ENCODE measurements at regions not wholly inside any gene's neighbourhood (a gene's known extent, or its start where the extent isn't known, plus 50 kb on each side); places are given as distances from the start of the nearest gene placed in this dataset.

DNA sequence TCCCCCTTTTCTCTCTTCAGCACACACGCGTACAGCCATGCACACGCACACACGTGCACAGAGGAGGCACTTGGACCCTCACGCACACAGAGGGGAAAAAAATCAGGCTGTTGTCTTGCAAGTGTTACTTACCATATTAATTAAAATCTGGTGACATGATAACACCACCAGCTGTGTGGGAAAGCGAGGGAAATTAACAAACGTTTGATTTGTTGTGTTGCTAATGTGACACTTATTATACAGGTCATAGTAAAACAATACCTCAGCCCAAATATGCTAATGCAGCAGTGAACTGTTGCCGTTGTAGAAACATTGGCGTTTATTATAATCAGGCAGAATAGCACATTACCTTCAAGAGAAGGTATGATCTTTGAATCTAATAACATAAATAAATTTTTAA lies 211.7 kb downstream of the TEX29 start:
- no peak for DNase-seq
- Mint-ChIP-seq H3K4me1 (ENCODE audit: low read depth) (no peaks in the 10 kb centered on the region), H3K4me3 (no peak overlapping the region), H3K27me3 (peaks cover 29% of the 10 kb centered on the region), H3K9me3 (no peaks in the 10 kb centered on the region), H3K36me3 (ENCODE audit: low read depth) (no peaks in the 10 kb centered on the region), H3K27ac (no peak overlapping the region)
- POLR2A ChIA-PET, result no interaction called here
- CTCF ChIA-PET, result no interaction called here
- intact Hi-C loops (cut with micrococcal nuclease), result no loop called here
- no peak for ATAC-seq
- TF ChIP-seq, protein P1, sequence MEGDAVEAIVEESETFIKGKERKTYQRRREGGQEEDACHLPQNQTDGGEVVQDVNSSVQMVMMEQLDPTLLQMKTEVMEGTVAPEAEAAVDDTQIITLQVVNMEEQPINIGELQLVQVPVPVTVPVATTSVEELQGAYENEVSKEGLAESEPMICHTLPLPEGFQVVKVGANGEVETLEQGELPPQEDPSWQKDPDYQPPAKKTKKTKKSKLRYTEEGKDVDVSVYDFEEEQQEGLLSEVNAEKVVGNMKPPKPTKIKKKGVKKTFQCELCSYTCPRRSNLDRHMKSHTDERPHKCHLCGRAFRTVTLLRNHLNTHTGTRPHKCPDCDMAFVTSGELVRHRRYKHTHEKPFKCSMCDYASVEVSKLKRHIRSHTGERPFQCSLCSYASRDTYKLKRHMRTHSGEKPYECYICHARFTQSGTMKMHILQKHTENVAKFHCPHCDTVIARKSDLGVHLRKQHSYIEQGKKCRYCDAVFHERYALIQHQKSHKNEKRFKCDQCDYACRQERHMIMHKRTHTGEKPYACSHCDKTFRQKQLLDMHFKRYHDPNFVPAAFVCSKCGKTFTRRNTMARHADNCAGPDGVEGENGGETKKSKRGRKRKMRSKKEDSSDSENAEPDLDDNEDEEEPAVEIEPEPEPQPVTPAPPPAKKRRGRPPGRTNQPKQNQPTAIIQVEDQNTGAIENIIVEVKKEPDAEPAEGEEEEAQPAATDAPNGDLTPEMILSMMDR (IDR thresholded peaks at IDR 0.05), result no peak

DNA sequence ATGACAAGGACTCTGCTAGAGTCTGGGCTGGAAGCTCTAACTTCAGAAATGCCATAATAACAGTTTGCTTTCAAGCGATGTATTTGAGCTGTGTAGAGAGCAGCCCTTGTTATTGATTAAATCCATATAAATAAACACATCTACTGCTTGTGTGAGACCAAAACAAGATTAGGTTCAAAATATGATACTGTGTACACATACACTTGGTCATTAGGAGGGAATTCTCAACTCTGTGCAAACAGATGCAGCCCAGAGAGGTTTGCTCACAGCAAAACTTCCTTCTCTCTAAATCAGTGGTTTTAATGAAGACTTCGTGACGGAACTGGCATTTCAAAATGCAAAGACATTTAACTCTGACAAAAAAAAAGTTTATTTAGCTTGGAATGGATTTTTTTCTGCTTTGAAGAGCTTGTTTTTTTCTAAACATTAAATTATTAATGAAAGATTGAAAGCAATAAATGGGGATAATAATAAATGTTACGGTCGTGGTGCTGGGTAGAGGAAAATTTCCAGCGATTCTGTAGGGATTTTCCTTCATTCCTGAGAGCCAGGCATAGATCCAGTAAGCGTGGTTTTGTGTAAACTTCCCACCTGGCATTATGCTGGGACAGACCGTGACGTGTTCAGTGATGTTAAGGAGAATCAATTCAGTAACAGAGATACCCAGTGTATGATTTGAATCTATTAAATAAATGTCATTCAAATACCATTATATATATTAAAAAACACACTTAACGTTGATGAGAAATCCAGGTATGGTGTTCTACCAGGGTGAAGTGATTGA lies 213.7 kb downstream of the TEX29 start:
- Mint-ChIP-seq H3K27ac (no peak overlapping the region), H3K4me3 (no peak overlapping the region), H3K36me3 (ENCODE audit: low read depth) (no peaks in the 10 kb centered on the region), H3K27me3 (peaks cover 31% of the 10 kb centered on the region), H3K4me1 (ENCODE audit: low read depth) (no peaks in the 10 kb centered on the region), H3K9me3 (no peaks in the 10 kb centered on the region)
- ATAC-seq (no peak), DNase-seq (no peak)
- CTCF ChIA-PET, result no interaction called here
- intact Hi-C loops (cut with micrococcal nuclease), result no loop called here
- TF ChIP-seq, protein P1 (IDR thresholded peaks at IDR 0.05), result no peak
- POLR2A ChIA-PET, result no interaction called here

DNA sequence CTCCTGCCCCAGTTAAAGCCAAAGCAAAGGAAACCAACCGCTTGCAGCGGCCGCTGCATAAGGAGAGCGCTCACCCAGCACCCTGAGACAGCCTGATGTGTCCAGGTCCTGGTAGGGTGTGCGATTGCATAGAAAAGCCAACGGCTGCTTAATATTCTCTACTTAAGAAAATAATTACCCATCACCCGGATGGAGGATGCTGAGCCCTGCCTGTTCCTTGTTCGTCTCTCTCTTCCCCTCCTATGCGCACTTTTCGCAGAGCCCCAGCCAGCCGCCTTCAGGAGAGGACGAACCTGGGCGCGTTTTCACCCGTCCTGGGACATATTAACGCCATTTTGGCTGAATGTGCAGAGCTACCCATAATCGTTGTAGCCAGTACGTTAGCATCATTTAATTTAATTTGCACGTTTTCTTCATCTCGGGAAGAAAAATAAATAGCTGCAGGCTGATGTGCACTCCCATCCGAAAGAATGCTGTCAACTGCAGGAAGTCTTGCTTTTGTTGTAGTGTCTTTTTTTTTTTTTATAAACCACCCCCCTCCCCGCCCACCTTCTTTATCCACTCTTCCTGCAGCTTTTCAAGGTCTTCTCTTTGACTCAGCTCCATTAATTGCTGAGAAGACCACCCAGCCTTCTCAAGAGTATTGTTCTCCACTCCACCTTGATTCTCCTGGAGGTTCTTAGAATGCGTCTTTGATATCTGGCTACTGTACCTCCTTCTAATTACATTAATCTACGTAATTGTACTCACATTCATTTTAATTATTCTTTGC lies 214.5 kb downstream of the TEX29 start:
- no peak overlapping the region for H3K4me3 Mint-ChIP-seq
- DNase-seq, result no peak
- H3K4me1 Mint-ChIP-seq (ENCODE audit: low read depth), result no peaks in the 10 kb centered on the region
- no peaks in the 10 kb centered on the region for H3K9me3 Mint-ChIP-seq
- ATAC-seq, result no peak
- H3K27ac Mint-ChIP-seq, result no peak overlapping the region
- intact Hi-C loops (cut with micrococcal nuclease), result no loop called here
- CTCF ChIA-PET, result no interaction called here
- H3K36me3 Mint-ChIP-seq (ENCODE audit: low read depth), result no peaks in the 10 kb centered on the region
- H3K27me3 Mint-ChIP-seq, result peaks cover 27% of the 10 kb centered on the region
- POLR2A ChIA-PET, result no interaction called here
- TF ChIP-seq, protein P1 (IDR thresholded peaks at IDR 0.05), result no peak

DNA sequence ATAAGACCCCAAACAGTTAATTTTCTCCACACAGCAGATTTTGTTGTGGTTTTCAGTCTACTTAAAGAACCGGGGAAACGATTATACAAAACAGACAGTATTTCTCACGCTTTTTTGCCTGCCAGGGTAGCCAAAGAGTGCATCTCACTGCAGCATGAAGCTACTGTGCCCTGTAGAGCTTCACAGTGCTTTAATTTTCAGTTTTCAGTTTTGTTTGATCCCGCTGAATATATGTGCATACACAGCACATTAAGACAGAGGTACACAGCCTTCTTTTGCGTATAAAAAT lies 215.0 kb downstream of the TEX29 start:
- no peak overlapping the region for H3K27ac Mint-ChIP-seq
- H3K9me3 Mint-ChIP-seq, result no peaks in the 10 kb centered on the region
- intact Hi-C loops (cut with micrococcal nuclease), result no loop called here
- H3K4me1 Mint-ChIP-seq (ENCODE audit: low read depth), result no peaks in the 10 kb centered on the region
- no peak overlapping the region for H3K4me3 Mint-ChIP-seq
- CTCF ChIA-PET, result no interaction called here
- no peaks in the 10 kb centered on the region for H3K36me3 Mint-ChIP-seq (ENCODE audit: low read depth)
- TF ChIP-seq, protein P1 (IDR thresholded peaks at IDR 0.05), result no peak
- no peak for DNase-seq
- POLR2A ChIA-PET, result no interaction called here
- no peak for ATAC-seq
- H3K27me3 Mint-ChIP-seq, result peaks cover 27% of the 10 kb centered on the region

DNA sequence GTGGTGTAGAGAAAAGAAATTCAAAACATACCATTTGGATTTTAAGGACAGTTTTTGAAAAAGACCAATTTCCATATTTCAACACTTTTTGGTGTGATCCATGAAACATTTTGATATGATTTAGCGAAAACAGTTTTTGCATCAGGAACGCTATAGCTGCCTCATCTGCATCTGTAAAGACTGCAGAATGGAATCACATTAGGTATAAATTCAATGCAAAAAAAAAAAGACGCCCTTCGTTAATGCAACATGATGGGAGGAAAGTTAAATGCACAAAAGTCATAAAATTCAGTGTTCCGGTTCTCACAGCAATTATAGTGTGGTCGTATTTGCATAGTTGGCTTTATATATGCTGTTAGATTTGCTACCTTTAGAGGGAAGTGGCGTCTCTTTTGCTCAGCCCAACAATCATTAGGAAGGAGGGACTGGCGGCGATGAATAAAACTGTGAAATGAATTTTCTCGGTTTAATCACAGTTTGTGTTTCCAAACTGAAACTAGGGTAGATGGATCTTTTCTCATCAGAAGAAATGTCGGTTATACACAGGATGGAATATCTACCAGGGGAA lies 215.7 kb downstream of the TEX29 start:
- Mint-ChIP-seq H3K4me1 (ENCODE audit: low read depth) (no peaks in the 10 kb centered on the region), H3K9me3 (no peaks in the 10 kb centered on the region), H3K36me3 (ENCODE audit: low read depth) (no peaks in the 10 kb centered on the region), H3K4me3 (no peak overlapping the region), H3K27me3 (peaks cover 27% of the 10 kb centered on the region), H3K27ac (no peak overlapping the region)
- ChIA-PET POLR2A (no interaction called here), CTCF (no interaction called here)
- DNase-seq (no peak), ATAC-seq (no peak)
- TF ChIP-seq, protein P1 (IDR thresholded peaks at IDR 0.05), result no peak
- intact Hi-C loops (cut with micrococcal nuclease), result no loop called here
